ENCODE measurements at regions not wholly inside any gene's neighbourhood (a gene's known extent, or its start where the extent isn't known, plus 50 kb on each side); places are given as distances from the start of the nearest gene placed in this dataset.

DNA sequence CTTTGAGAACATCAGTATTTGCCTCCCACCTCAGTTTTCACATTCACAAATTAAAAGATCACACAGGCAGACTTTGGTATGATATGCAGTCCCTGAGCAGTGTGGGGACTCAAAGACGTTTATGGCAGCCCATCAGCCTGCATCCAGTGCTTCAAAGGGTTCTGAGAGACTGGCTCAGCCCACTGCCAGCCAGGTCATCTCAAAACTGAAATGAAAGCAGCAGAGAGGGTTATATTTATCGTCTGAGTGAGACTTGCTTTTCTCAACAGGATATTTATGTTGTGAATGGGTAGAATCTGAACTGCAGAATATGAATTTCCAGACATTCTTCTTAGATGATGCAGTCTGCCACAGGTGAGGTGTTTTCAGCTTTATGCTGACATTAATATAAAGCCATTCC lies 159.8 kb downstream of the NRN1 start:
- H3K9me3 ChIP-seq (ENCODE audit: control insufficient read depth, low read depth, low read length) = no peaks in the 10 kb centered on the region
- H3K4me1 ChIP-seq (ENCODE audit: control insufficient read depth, extremely low read depth, insufficient read depth, low read length) = no peaks in the 10 kb centered on the region
- no peak for FAIRE-seq
- TF ChIP-seq EZH2 (IDR thresholded peaks at IDR 0.05; ENCODE audit: low read length) (no peak), CTCF (optimal IDR thresholded peaks at IDR 0.05 in 1 of 3, IDR thresholded peaks at IDR 0.05 in 1 of 3, conservative IDR thresholded peaks at IDR 0.05 in 1 of 3; ENCODE audit: extremely low read depth in 1 of 3, insufficient read depth in 2 of 3, low read length in 3 of 3) (no peak)
- dilution Hi-C loops (cut with MboI; ENCODE audit: extremely low pct_ligation_motif_present, low sequenced_read_pairs) = no loop called here
- no peaks in the 10 kb centered on the region for H3K9me1 ChIP-seq (ENCODE audit: control insufficient read depth, extremely low read depth, insufficient read depth, low read length)
- no peak overlapping the region for H3K4me2 ChIP-seq (ENCODE audit: control insufficient read depth, extremely low read depth, insufficient read depth, low read depth, low read length)
- H3K4me3 ChIP-seq (ENCODE audit: control insufficient read depth in 2 of 3, extremely low read depth in 1 of 3, insufficient read depth in 2 of 3, low read depth in 1 of 3, low read length in 3 of 3) = no peak overlapping the region
- H3K9ac ChIP-seq (ENCODE audit: control insufficient read depth, extremely low read depth, insufficient read depth, low read length) = no peak overlapping the region
- H3K27me3 ChIP-seq (ENCODE audit: control insufficient read depth, extremely low read depth, insufficient read depth, low read length) = peaks cover 20% of the 10 kb centered on the region
- H3K79me2 ChIP-seq (ENCODE audit: control insufficient read depth, insufficient read depth, low read length) = no peaks in the 10 kb centered on the region
- H4K20me1 ChIP-seq (ENCODE audit: control insufficient read depth, extremely low read depth, insufficient read depth, low read length) = no peaks in the 10 kb centered on the region
- H3K36me3 ChIP-seq (ENCODE audit: control insufficient read depth in 2 of 2, extremely low read depth in 1 of 2, insufficient read depth in 2 of 2, low read length in 2 of 2) = no peaks in the 10 kb centered on the region
- no peak overlapping the region for H2AFZ ChIP-seq (ENCODE audit: control insufficient read depth, low read length)
- no peak overlapping the region for H3K27ac ChIP-seq (ENCODE audit: control insufficient read depth, insufficient read depth, low read length)
- DNase-seq (ENCODE audit: low read depth, low spot score) = no peak

DNA sequence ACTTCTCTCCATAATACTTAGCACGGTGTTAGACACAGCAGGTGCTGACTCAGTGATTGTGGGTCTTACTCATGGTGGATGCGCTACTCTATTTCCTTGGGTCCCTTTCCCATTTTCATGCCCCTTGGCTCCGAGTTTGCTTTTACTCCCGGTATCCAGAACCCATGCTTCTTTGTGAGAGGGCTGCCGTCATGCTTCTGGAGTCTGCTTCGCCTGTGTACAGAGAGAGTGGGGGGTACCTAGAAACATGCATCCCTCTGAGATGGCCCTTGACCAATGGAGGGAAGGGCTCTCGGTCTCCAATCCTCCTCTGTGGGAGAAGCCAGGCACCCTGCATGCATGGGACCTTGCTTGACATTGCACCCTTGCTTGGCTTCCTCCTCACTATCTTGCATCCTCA lies 160.4 kb downstream of the NRN1 start:
- H3K27ac ChIP-seq (ENCODE audit: control insufficient read depth, insufficient read depth, low read length) = no peak overlapping the region
- TF ChIP-seq EZH2 (IDR thresholded peaks at IDR 0.05; ENCODE audit: low read length) (no peak), CTCF (optimal IDR thresholded peaks at IDR 0.05 in 1 of 3, IDR thresholded peaks at IDR 0.05 in 1 of 3, conservative IDR thresholded peaks at IDR 0.05 in 1 of 3; ENCODE audit: extremely low read depth in 1 of 3, insufficient read depth in 2 of 3, low read length in 3 of 3) (no peak)
- no peak overlapping the region for H3K9ac ChIP-seq (ENCODE audit: control insufficient read depth, extremely low read depth, insufficient read depth, low read length)
- no peaks in the 10 kb centered on the region for H3K36me3 ChIP-seq (ENCODE audit: control insufficient read depth in 2 of 2, extremely low read depth in 1 of 2, insufficient read depth in 2 of 2, low read length in 2 of 2)
- H4K20me1 ChIP-seq (ENCODE audit: control insufficient read depth, extremely low read depth, insufficient read depth, low read length) = no peaks in the 10 kb centered on the region
- H2AFZ ChIP-seq (ENCODE audit: control insufficient read depth, low read length) = no peak overlapping the region
- H3K4me1 ChIP-seq (ENCODE audit: control insufficient read depth, extremely low read depth, insufficient read depth, low read length) = no peaks in the 10 kb centered on the region
- H3K4me2 ChIP-seq (ENCODE audit: control insufficient read depth, extremely low read depth, insufficient read depth, low read depth, low read length) = no peak overlapping the region
- H3K79me2 ChIP-seq (ENCODE audit: control insufficient read depth, insufficient read depth, low read length) = no peaks in the 10 kb centered on the region
- H3K27me3 ChIP-seq (ENCODE audit: control insufficient read depth, extremely low read depth, insufficient read depth, low read length) = peaks cover 19% of the 10 kb centered on the region
- no peaks in the 10 kb centered on the region for H3K9me3 ChIP-seq (ENCODE audit: control insufficient read depth, low read depth, low read length)
- no peak for FAIRE-seq
- DNase-seq (ENCODE audit: low read depth, low spot score) = no peak
- H3K4me3 ChIP-seq (ENCODE audit: control insufficient read depth in 2 of 3, extremely low read depth in 1 of 3, insufficient read depth in 2 of 3, low read depth in 1 of 3, low read length in 3 of 3) = no peak overlapping the region
- dilution Hi-C loops (cut with MboI; ENCODE audit: extremely low pct_ligation_motif_present, low sequenced_read_pairs) = no loop called here
- no peaks in the 10 kb centered on the region for H3K9me1 ChIP-seq (ENCODE audit: control insufficient read depth, extremely low read depth, insufficient read depth, low read length)

Data from keratinocyte (primary cell).